ENCODE measurements at regions not wholly inside any gene's neighbourhood (a gene's known extent, or its start where the extent isn't known, plus 50 kb on each side); places are given as distances from the start of the nearest gene placed in this dataset.

GRCh38 chr2:7999683-8000476 is 682.0 kb upstream of the ID2 start:
- no peak for DNase-seq (ENCODE audit: low read depth, low spot score)

GRCh38 chr2:8000870-8001269 is 681.0 kb upstream of the ID2 start:
- no peak for DNase-seq (ENCODE audit: low read depth, low spot score)

GRCh38 chr2:8002765-8003393 is 679.0 kb upstream of the ID2 start:
- no peak for DNase-seq (ENCODE audit: low read depth, low spot score)

GRCh38 chr2:8003462-8004075 is 678.3 kb upstream of the ID2 start:
- no peak for DNase-seq (ENCODE audit: low read depth, low spot score)

- no peak for DNase-seq (ENCODE audit: low read depth, low spot score)
Measured at GRCh38 chr2:8004250-8004681, 677.6 kb upstream of the ID2 start.

- no peak for DNase-seq (ENCODE audit: low read depth, low spot score)
Measured at GRCh38 chr2:8006181-8006580, 675.7 kb upstream of the ID2 start.

- DNase-seq (ENCODE audit: low read depth, low spot score), result no peak
Measured at GRCh38 chr2:8006626-8007025, 675.2 kb upstream of the ID2 start.

GRCh38 chr2:8009010-8009597 is 672.8 kb upstream of the ID2 start:
- DNase-seq (ENCODE audit: low read depth, low spot score), result no peak

- DNase-seq (ENCODE audit: low read depth, low spot score), result no peak
Measured at GRCh38 chr2:8015848-8016600, 665.8 kb upstream of the ID2 start.

GRCh38 chr2:8016688-8017087 is 665.2 kb upstream of the ID2 start:
- no peak for DNase-seq (ENCODE audit: low read depth, low spot score)

GRCh38 chr2:8018956-8019355 is 662.9 kb upstream of the ID2 start:
- no peak for DNase-seq (ENCODE audit: low read depth, low spot score)

- DNase-seq (ENCODE audit: low read depth, low spot score), result no peak
Measured at GRCh38 chr2:8019934-8020333, 661.9 kb upstream of the ID2 start.

GRCh38 chr2:8021921-8022320 is 659.9 kb upstream of the ID2 start:
- no peak for DNase-seq (ENCODE audit: low read depth, low spot score)

GRCh38 chr2:8022908-8023640 is 658.8 kb upstream of the ID2 start:
- DNase-seq (ENCODE audit: low read depth, low spot score), result no peak

GRCh38 chr2:8024506-8024905 is 657.4 kb upstream of the ID2 start:
- no peak for DNase-seq (ENCODE audit: low read depth, low spot score)

- DNase-seq (ENCODE audit: low read depth, low spot score), result no peak
Measured at GRCh38 chr2:8026381-8026780, 655.5 kb upstream of the ID2 start.

GRCh38 chr2:8027387-8027786 is 654.5 kb upstream of the ID2 start:
- no peak for DNase-seq (ENCODE audit: low read depth, low spot score)

GRCh38 chr2:8028036-8028435 is 653.8 kb upstream of the ID2 start:
- DNase-seq (ENCODE audit: low read depth, low spot score), result no peak

- no peak for DNase-seq (ENCODE audit: low read depth, low spot score)
Measured at GRCh38 chr2:8028436-8028835, 653.4 kb upstream of the ID2 start.

GRCh38 chr2:8028981-8029380 is 652.9 kb upstream of the ID2 start:
- no peak for DNase-seq (ENCODE audit: low read depth, low spot score)

Data from iPS DF 19.7 (cell line).